ENCODE measurements at regions not wholly inside any gene's neighbourhood (a gene's known extent, or its start where the extent isn't known, plus 50 kb on each side); places are given as distances from the start of the nearest gene placed in this dataset.

GRCh38 chr12:16796168-16796567 lies 190.2 kb upstream of the LMO3 start:
- ATAC-seq: no peak

GRCh38 chr12:16789204-16789790 lies 183.3 kb upstream of the LMO3 start:
- CTCF ChIA-PET (ENCODE audit: low intra/inter-chr PET ratio): no interaction called here
- Histone ChIP-seq H3K4me3 (no peak overlapping the region), H3K9ac (ENCODE audit: insufficient read depth in 1 of 2, low read depth in 2 of 2, low read length in 2 of 2) (no peak overlapping the region), H3K36me3 (ENCODE audit: control insufficient read depth, insufficient read depth, low read length) (no peaks in the 10 kb centered on the region), H3K27ac (ENCODE audit: extremely low read depth, low read depth, low read length) (no peak overlapping the region), H3K9me3 (replicated peaks; ENCODE audit: control insufficient read depth, insufficient read depth, low read depth, low read length) (no peaks in the 10 kb centered on the region; the same call in 1 of the 2 replicates), H3K4me2 (ENCODE audit: insufficient read depth, low read length) (no peak overlapping the region), H3K4me1 (replicated peaks in 1 of 2; ENCODE audit: control insufficient read depth in 2 of 2, insufficient read depth in 2 of 2, low read length in 2 of 2) (no peaks in the 10 kb centered on the region), H3K27me3 (ENCODE audit: control insufficient read depth in 2 of 2, insufficient read depth in 2 of 2, low read length in 2 of 2) (no peaks in the 10 kb centered on the region), H2AFZ (ENCODE audit: low read depth, low read length) (no peak overlapping the region), H3K9me1 (ENCODE audit: control insufficient read depth, insufficient read depth, low read length) (no peaks in the 10 kb centered on the region), H4K20me1 (replicated peaks; ENCODE audit: control insufficient read depth, insufficient read depth, low read length) (no peaks in the 10 kb centered on the region), H3K79me2 (ENCODE audit: control insufficient read depth, insufficient read depth, low read length) (no peaks in the 10 kb centered on the region)
- intact Hi-C loops (cut with micrococcal nuclease): no loop called here
- ATAC-seq: no peak
- WGBS (ENCODE audit: insufficient coverage, low coverage, missing lambda C conversion rate): 1% methylated on average over 8 of the region's 8 CpGs
- no TSS peak for BruUV-seq (replicated peaks)
- in situ Hi-C loops (cut with MboI): no loop called here
- 0 out of 2 replicates have a peak, but pooled peaks have one; percentile 9 for TF ChIP-seq REST (IDR thresholded peaks at IDR 0.05; ENCODE audit: borderline replicate concordance)
- no peak for TF ChIP-seq REST (CRISPR knock-in tag; IDR thresholded peaks at IDR 0.05; ENCODE audit: low read depth)
- TF ChIP-seq ZNF3 (CRISPR knock-in tag; IDR thresholded peaks at IDR 0.05): no peak
- DNase-seq (ENCODE audit: extremely low read depth in 1 of 4, low spot score in 3 of 4): no peak
- FAIRE-seq: no peak
- POLR2A ChIA-PET: no interaction called here

More at GRCh38 chr12:16796168-16796567, 190.2 kb upstream of the LMO3 start:
- H3K36me3 ChIP-seq (ENCODE audit: control insufficient read depth, insufficient read depth, low read length): no peaks in the 10 kb centered on the region
- DNase-seq (ENCODE audit: extremely low read depth in 1 of 4, low spot score in 3 of 4): no peak
- H3K27ac ChIP-seq (ENCODE audit: extremely low read depth, low read depth, low read length): no peak overlapping the region
- H3K9me1 ChIP-seq (ENCODE audit: control insufficient read depth, insufficient read depth, low read length): no peaks in the 10 kb centered on the region
- no peaks in the 10 kb centered on the region for H4K20me1 ChIP-seq (replicated peaks; ENCODE audit: control insufficient read depth, insufficient read depth, low read length)
- H3K4me1 ChIP-seq (replicated peaks in 1 of 2; ENCODE audit: control insufficient read depth in 2 of 2, insufficient read depth in 2 of 2, low read length in 2 of 2): no peaks in the 10 kb centered on the region
- in situ Hi-C loops (cut with MboI) (no loop called here), intact Hi-C loops (cut with micrococcal nuclease) (no loop called here)
- no peak for FAIRE-seq
- ChIA-PET POLR2A (no interaction called here), CTCF (ENCODE audit: low intra/inter-chr PET ratio) (no interaction called here)
- no peaks in the 10 kb centered on the region for H3K79me2 ChIP-seq (ENCODE audit: control insufficient read depth, insufficient read depth, low read length)
- no peak overlapping the region for H3K4me3 ChIP-seq
- BruUV-seq (replicated peaks): no TSS peak
- no peak overlapping the region for H3K4me2 ChIP-seq (ENCODE audit: insufficient read depth, low read length)
- H3K9me3 ChIP-seq (replicated peaks; ENCODE audit: control insufficient read depth, insufficient read depth, low read depth, low read length): no peaks in the 10 kb centered on the region
- no peaks in the 10 kb centered on the region for H3K27me3 ChIP-seq (ENCODE audit: control insufficient read depth in 2 of 2, insufficient read depth in 2 of 2, low read length in 2 of 2)
- no peak overlapping the region for H3K9ac ChIP-seq (ENCODE audit: insufficient read depth in 1 of 2, low read depth in 2 of 2, low read length in 2 of 2)
- WGBS (ENCODE audit: insufficient coverage, low coverage, missing lambda C conversion rate): 0% methylated on average over 1 of the region's 1 CpG
- TF ChIP-seq RNF2 (IDR thresholded peaks at IDR 0.05): no peak
- TF ChIP-seq HDAC3 (IDR thresholded peaks at IDR 0.05; ENCODE audit: borderline replicate concordance, partially characterized antibody): no peak
- TF ChIP-seq ZNF589 (CRISPR knock-in tag; IDR thresholded peaks at IDR 0.05; ENCODE audit: low read depth): no peak
- TF ChIP-seq RBM34 (IDR thresholded peaks at IDR 0.05; ENCODE audit: borderline replicate concordance, insufficient read depth, low read length): no peak
- TF ChIP-seq ZNF696 (CRISPR knock-in tag; conservative IDR thresholded peaks at IDR 0.05): no peak
- no peak for TF ChIP-seq HDAC8 (tag; IDR thresholded peaks at IDR 0.05)
- TF ChIP-seq NCOR1 (IDR thresholded peaks at IDR 0.05): no peak
- no peak for TF ChIP-seq FOXJ3 (CRISPR knock-in tag; IDR thresholded peaks at IDR 0.05)
- TF ChIP-seq CBFA2T2 (conservative IDR thresholded peaks at IDR 0.05): no peak
- TF ChIP-seq ELF1 (tag; IDR thresholded peaks at IDR 0.05): no peak
- no peak for TF ChIP-seq LARP7 (IDR thresholded peaks at IDR 0.05)
- TF ChIP-seq MXI1 (IDR thresholded peaks at IDR 0.05; ENCODE audit: low read depth, low read length): no peak
- no peak for TF ChIP-seq CHD4 (IDR thresholded peaks at IDR 0.05; ENCODE audit: insufficient read depth, insufficient replicate concordance, low read depth, low read length, poor library complexity, severe bottlenecking)
- TF ChIP-seq SUPT5H (IDR thresholded peaks at IDR 0.05): no peak
- no peak for TF ChIP-seq DACH1 (IDR thresholded peaks at IDR 0.05; ENCODE audit: partially characterized antibody)
- no peak for TF ChIP-seq ZKSCAN1 (IDR thresholded peaks at IDR 0.05; ENCODE audit: low read depth, low read length)
- no peak overlapping the region for H2AFZ ChIP-seq (ENCODE audit: low read depth, low read length)

Measured in K562 (cell line).